ENCODE measurements at regions not wholly inside any gene's neighbourhood (a gene's known extent, or its start where the extent isn't known, plus 50 kb on each side); places are given as distances from the start of the nearest gene placed in this dataset.

DNA sequence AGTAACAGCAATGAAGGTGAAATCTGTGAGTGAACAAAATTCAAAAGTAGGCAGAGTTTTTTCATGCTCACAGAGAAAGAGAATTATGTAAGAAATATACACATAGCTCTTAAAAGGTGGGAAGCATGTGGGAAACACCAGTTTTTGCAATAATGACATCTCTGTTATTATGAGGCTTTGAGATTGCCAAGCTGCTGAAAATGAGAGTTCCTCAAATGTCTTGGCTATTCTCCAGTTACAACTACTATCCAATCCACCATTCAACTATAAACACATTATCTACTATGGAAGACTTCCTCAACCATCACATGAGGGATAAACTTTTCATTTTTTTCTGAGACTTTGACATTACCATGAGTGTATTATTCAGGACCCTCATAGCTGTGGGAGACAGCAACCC is 420.8 kb upstream of the ACTBL2 start:
- H3K36me3 ChIP-seq (ENCODE audit: control insufficient read depth in 2 of 2, extremely low read depth in 1 of 2, insufficient read depth in 2 of 2, low read length in 2 of 2): no peaks in the 10 kb centered on the region
- no peaks in the 10 kb centered on the region for H3K9me1 ChIP-seq (ENCODE audit: control insufficient read depth, extremely low read depth, insufficient read depth, low read length)
- no peak overlapping the region for H2AFZ ChIP-seq (ENCODE audit: control insufficient read depth, low read length)
- H3K9me3 ChIP-seq (ENCODE audit: control insufficient read depth, low read depth, low read length): no peaks in the 10 kb centered on the region
- dilution Hi-C loops (cut with MboI; ENCODE audit: extremely low pct_ligation_motif_present, low sequenced_read_pairs): no loop called here
- H3K9ac ChIP-seq (ENCODE audit: control insufficient read depth, extremely low read depth, insufficient read depth, low read length): no peak overlapping the region
- no peaks in the 10 kb centered on the region for H3K27me3 ChIP-seq (ENCODE audit: control insufficient read depth, extremely low read depth, insufficient read depth, low read length)
- no peak overlapping the region for H3K4me2 ChIP-seq (ENCODE audit: control insufficient read depth, extremely low read depth, insufficient read depth, low read depth, low read length)
- no peaks in the 10 kb centered on the region for H3K4me1 ChIP-seq (ENCODE audit: control insufficient read depth, extremely low read depth, insufficient read depth, low read length)
- H3K79me2 ChIP-seq (ENCODE audit: control insufficient read depth, insufficient read depth, low read length): no peaks in the 10 kb centered on the region
- H3K27ac ChIP-seq (ENCODE audit: control insufficient read depth, insufficient read depth, low read length): no peak overlapping the region
- no peak overlapping the region for H3K4me3 ChIP-seq (ENCODE audit: control insufficient read depth in 2 of 3, extremely low read depth in 1 of 3, insufficient read depth in 2 of 3, low read depth in 1 of 3, low read length in 3 of 3)
- TF ChIP-seq EZH2 (IDR thresholded peaks at IDR 0.05; ENCODE audit: low read length): no peak
- TF ChIP-seq, protein P1, sequence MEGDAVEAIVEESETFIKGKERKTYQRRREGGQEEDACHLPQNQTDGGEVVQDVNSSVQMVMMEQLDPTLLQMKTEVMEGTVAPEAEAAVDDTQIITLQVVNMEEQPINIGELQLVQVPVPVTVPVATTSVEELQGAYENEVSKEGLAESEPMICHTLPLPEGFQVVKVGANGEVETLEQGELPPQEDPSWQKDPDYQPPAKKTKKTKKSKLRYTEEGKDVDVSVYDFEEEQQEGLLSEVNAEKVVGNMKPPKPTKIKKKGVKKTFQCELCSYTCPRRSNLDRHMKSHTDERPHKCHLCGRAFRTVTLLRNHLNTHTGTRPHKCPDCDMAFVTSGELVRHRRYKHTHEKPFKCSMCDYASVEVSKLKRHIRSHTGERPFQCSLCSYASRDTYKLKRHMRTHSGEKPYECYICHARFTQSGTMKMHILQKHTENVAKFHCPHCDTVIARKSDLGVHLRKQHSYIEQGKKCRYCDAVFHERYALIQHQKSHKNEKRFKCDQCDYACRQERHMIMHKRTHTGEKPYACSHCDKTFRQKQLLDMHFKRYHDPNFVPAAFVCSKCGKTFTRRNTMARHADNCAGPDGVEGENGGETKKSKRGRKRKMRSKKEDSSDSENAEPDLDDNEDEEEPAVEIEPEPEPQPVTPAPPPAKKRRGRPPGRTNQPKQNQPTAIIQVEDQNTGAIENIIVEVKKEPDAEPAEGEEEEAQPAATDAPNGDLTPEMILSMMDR (optimal IDR thresholded peaks at IDR 0.05 in 1 of 3, IDR thresholded peaks at IDR 0.05 in 1 of 3, conservative IDR thresholded peaks at IDR 0.05 in 1 of 3; ENCODE audit: extremely low read depth in 1 of 3, insufficient read depth in 2 of 3, low read length in 3 of 3): no peak
- DNase-seq (ENCODE audit: low read depth, low spot score) (no peak), FAIRE-seq (no peak)
- H4K20me1 ChIP-seq (ENCODE audit: control insufficient read depth, extremely low read depth, insufficient read depth, low read length): no peaks in the 10 kb centered on the region

DNA sequence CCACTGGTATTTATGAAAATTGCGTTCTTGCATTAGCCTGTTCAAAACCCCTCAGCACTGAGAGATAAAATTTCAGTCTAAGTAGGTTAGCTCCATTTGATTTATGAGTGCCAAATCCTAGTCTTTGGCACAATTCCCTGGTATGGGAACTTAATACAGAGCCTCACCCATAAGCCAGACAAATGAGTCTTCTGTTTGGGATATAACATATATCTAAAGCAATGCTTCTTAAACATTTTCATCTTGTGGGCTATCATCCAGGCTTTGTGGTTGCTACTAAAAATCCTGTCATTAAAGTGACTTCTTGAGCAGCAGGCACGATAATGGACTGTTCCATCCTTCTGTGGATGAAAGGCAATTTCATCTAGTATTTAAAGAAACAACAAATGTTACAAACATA is 419.5 kb upstream of the ACTBL2 start:
- H3K36me3 ChIP-seq (ENCODE audit: control insufficient read depth in 2 of 2, extremely low read depth in 1 of 2, insufficient read depth in 2 of 2, low read length in 2 of 2): no peaks in the 10 kb centered on the region
- dilution Hi-C loops (cut with MboI; ENCODE audit: extremely low pct_ligation_motif_present, low sequenced_read_pairs): no loop called here
- no peaks in the 10 kb centered on the region for H3K27me3 ChIP-seq (ENCODE audit: control insufficient read depth, extremely low read depth, insufficient read depth, low read length)
- H3K9me3 ChIP-seq (ENCODE audit: control insufficient read depth, low read depth, low read length): no peaks in the 10 kb centered on the region
- no peaks in the 10 kb centered on the region for H3K79me2 ChIP-seq (ENCODE audit: control insufficient read depth, insufficient read depth, low read length)
- TF ChIP-seq, protein P1 (optimal IDR thresholded peaks at IDR 0.05 in 1 of 3, IDR thresholded peaks at IDR 0.05 in 1 of 3, conservative IDR thresholded peaks at IDR 0.05 in 1 of 3; ENCODE audit: extremely low read depth in 1 of 3, insufficient read depth in 2 of 3, low read length in 3 of 3): no peak
- TF ChIP-seq EZH2 (IDR thresholded peaks at IDR 0.05; ENCODE audit: low read length): no peak
- no peak overlapping the region for H3K4me2 ChIP-seq (ENCODE audit: control insufficient read depth, extremely low read depth, insufficient read depth, low read depth, low read length)
- H3K4me1 ChIP-seq (ENCODE audit: control insufficient read depth, extremely low read depth, insufficient read depth, low read length): no peaks in the 10 kb centered on the region
- H3K9me1 ChIP-seq (ENCODE audit: control insufficient read depth, extremely low read depth, insufficient read depth, low read length): no peaks in the 10 kb centered on the region
- H3K9ac ChIP-seq (ENCODE audit: control insufficient read depth, extremely low read depth, insufficient read depth, low read length): no peak overlapping the region
- H2AFZ ChIP-seq (ENCODE audit: control insufficient read depth, low read length): no peak overlapping the region
- H4K20me1 ChIP-seq (ENCODE audit: control insufficient read depth, extremely low read depth, insufficient read depth, low read length): no peaks in the 10 kb centered on the region
- DNase-seq (ENCODE audit: low read depth, low spot score) (no peak), FAIRE-seq (no peak)
- no peak overlapping the region for H3K4me3 ChIP-seq (ENCODE audit: control insufficient read depth in 2 of 3, extremely low read depth in 1 of 3, insufficient read depth in 2 of 3, low read depth in 1 of 3, low read length in 3 of 3)
- no peak overlapping the region for H3K27ac ChIP-seq (ENCODE audit: control insufficient read depth, insufficient read depth, low read length)
